Thymus (tissue), 11 donors: ENCODE measurements at regions not wholly inside any gene's neighbourhood (a gene's known extent, or its start where the extent isn't known, plus 50 kb on each side); places are given as distances from the start of the nearest gene placed in this dataset.

Source experiments
- DNase-seq, 9 donors: peaks; one replicate each; pipeline ENCODE4 v3.0.0-alpha.2; 2013; ENCODE audit warnings: low spot score in 9 of 9, low read depth in 6 of 9, missing footprints in 1 of 9
- H3K27ac ChIP-seq, 2 donors: one replicate each; pipeline ENCODE4 v1.5.1; 2013; ENCODE audit warnings: control low read depth in 1 of 2, low read depth in 1 of 2, low read length in 1 of 2, mild to moderate bottlenecking in 1 of 2, moderate library complexity in 1 of 2
- H3K27me3 ChIP-seq, 2 donors: one replicate each; pipeline ENCODE4 v1.5.1; 2013; ENCODE audit warnings: low read length in 1 of 2; ENCODE audit not compliant: control insufficient read depth in 2 of 2, insufficient read depth in 1 of 2
- H3K36me3 ChIP-seq, 2 donors: one replicate each; pipeline ENCODE4 v1.5.1; 2013; ENCODE audit warnings: low read length in 1 of 2, mild to moderate bottlenecking in 1 of 2, moderate library complexity in 1 of 2; ENCODE audit not compliant: control insufficient read depth in 2 of 2, insufficient read depth in 2 of 2
- H3K4me1 ChIP-seq, 2 donors: one replicate each; pipeline ENCODE4 v1.5.1; 2013; ENCODE audit warnings: low read length in 2 of 2; ENCODE audit not compliant: control insufficient read depth in 2 of 2, insufficient read depth in 2 of 2
- H3K4me3 ChIP-seq, 2 donors: one replicate each; pipeline ENCODE4 v1.5.1; 2013; ENCODE audit warnings: low read length in 2 of 2, control low read depth in 1 of 2, mild to moderate bottlenecking in 1 of 2
- H3K9me3 ChIP-seq, 2 donors: one replicate each; pipeline ENCODE4 v1.5.1; 2013; ENCODE audit warnings: low read length in 1 of 2, mild to moderate bottlenecking in 1 of 2; ENCODE audit not compliant: control insufficient read depth in 2 of 2, insufficient read depth in 1 of 2
- WGBS: extraction: QIAGEN DNeasy Blood & Tissue Kit; methylation state at CpG from one replicate; pipeline ENCODE4 v1.1.7; 2013; 5-methylcytosine and 5-hydroxymethylcytosine counted together
- donor health status: healthy.

- no peaks in the 10 kb centered on the region for H3K9me3 ChIP-seq
- no peaks in the 10 kb centered on the region for H3K4me1 ChIP-seq
- no peak overlapping the region for H3K27ac ChIP-seq
- DNase-seq = no peak
- H3K27me3 ChIP-seq = no peaks in the 10 kb centered on the region
- WGBS = 93% methylated on average over 4 of the region's 4 CpGs
- H3K4me3 ChIP-seq = no peak overlapping the region
- H3K36me3 ChIP-seq = no peaks in the 10 kb centered on the region
These were observed 927.2 kb downstream of the STPG2 start for GRCh38 chr4:97216046-97216445.

- Histone ChIP-seq H3K9me3 (peaks cover 0 to 3% of the 10 kb centered on the region in 2 donors), H3K27ac (no peak overlapping the region), H3K4me1 (no peaks in the 10 kb centered on the region), H3K36me3 (no peaks in the 10 kb centered on the region), H3K4me3 (no peak overlapping the region), H3K27me3 (no peaks in the 10 kb centered on the region)
- DNase-seq = no peak
- WGBS = 73% methylated on average over 3 of the region's 3 CpGs
These were observed 907.8 kb downstream of the STPG2 start for GRCh38 chr4:97235521-97235920.

GRCh38 chr4:97238956-97239666, 904.2 kb downstream of the STPG2 start:
- no peak for DNase-seq
- no peak overlapping the region for H3K27ac ChIP-seq
- WGBS = 91% methylated on average over 4 of the region's 4 CpGs
- peaks cover 1 to 3% of the 10 kb centered on the region in 2 donors for H3K9me3 ChIP-seq
- no peaks in the 10 kb centered on the region for H3K4me1 ChIP-seq
- no peak overlapping the region for H3K4me3 ChIP-seq
- H3K27me3 ChIP-seq = no peaks in the 10 kb centered on the region
- H3K36me3 ChIP-seq = no peaks in the 10 kb centered on the region

- H3K27me3 ChIP-seq = no peaks in the 10 kb centered on the region
- peaks cover 1 to 3% of the 10 kb centered on the region in 2 donors for H3K9me3 ChIP-seq
- H3K36me3 ChIP-seq = no peaks in the 10 kb centered on the region
- no peak overlapping the region for H3K4me3 ChIP-seq
- no peaks in the 10 kb centered on the region for H3K4me1 ChIP-seq
- no peak overlapping the region for H3K27ac ChIP-seq
- no peak for DNase-seq
These were observed 903.6 kb downstream of the STPG2 start for GRCh38 chr4:97239667-97239997.

GRCh38 chr4:97252615-97253154, 890.6 kb downstream of the STPG2 start:
- no peak for DNase-seq
- H3K9me3 ChIP-seq = no peaks in the 10 kb centered on the region
- no peak overlapping the region for H3K4me3 ChIP-seq
- H3K27ac ChIP-seq = no peak overlapping the region
- no peaks in the 10 kb centered on the region for H3K36me3 ChIP-seq
- 78% methylated on average over 1 of the region's 1 CpG for WGBS
- H3K27me3 ChIP-seq = no peaks in the 10 kb centered on the region
- no peaks in the 10 kb centered on the region for H3K4me1 ChIP-seq

- H3K27ac ChIP-seq = no peak overlapping the region
- no peak overlapping the region for H3K4me3 ChIP-seq
- no peaks in the 10 kb centered on the region for H3K9me3 ChIP-seq
- H3K4me1 ChIP-seq = no peaks in the 10 kb centered on the region
- H3K36me3 ChIP-seq = no peaks in the 10 kb centered on the region
- DNase-seq = no peak
- WGBS = 91% methylated on average over 6 of the region's 6 CpGs
- H3K27me3 ChIP-seq = no peaks in the 10 kb centered on the region
These were observed 880.5 kb downstream of the STPG2 start for GRCh38 chr4:97262769-97263168.

- H3K36me3 ChIP-seq = no peaks in the 10 kb centered on the region
- no peaks in the 10 kb centered on the region for H3K9me3 ChIP-seq
- no peaks in the 10 kb centered on the region for H3K4me1 ChIP-seq
- WGBS = 94% methylated on average over 2 of the region's 2 CpGs
- no peaks in the 10 kb centered on the region for H3K27me3 ChIP-seq
- H3K4me3 ChIP-seq = no peak overlapping the region
- no peak overlapping the region for H3K27ac ChIP-seq
- DNase-seq = no peak
These were observed 873.2 kb downstream of the STPG2 start for GRCh38 chr4:97270051-97270450.

GRCh38 chr4:97279391-97279790, 863.9 kb downstream of the STPG2 start:
- WGBS = 62% methylated on average over 3 of the region's 3 CpGs
- Histone ChIP-seq H3K9me3 (no peaks in the 10 kb centered on the region), H3K4me3 (no peak overlapping the region), H3K4me1 (no peaks in the 10 kb centered on the region), H3K36me3 (no peaks in the 10 kb centered on the region), H3K27ac (no peak overlapping the region), H3K27me3 (no peaks in the 10 kb centered on the region)
- DNase-seq = peak in 2 of 9 donors; percentile 8 to 11

GRCh38 chr4:97300561-97300960, 842.7 kb downstream of the STPG2 start:
- H3K4me3 ChIP-seq = no peak overlapping the region
- WGBS = 81% methylated on average over 2 of the region's 2 CpGs

More at GRCh38 chr4:97300561-97300960, 842.7 kb downstream of the STPG2 start:
- Histone ChIP-seq H3K27ac (no peak overlapping the region), H3K9me3 (peaks cover 0 to 18% of the 10 kb centered on the region in 2 donors), H3K27me3 (no peaks in the 10 kb centered on the region), H3K4me1 (no peaks in the 10 kb centered on the region), H3K36me3 (no peaks in the 10 kb centered on the region)
- no peak for DNase-seq
